A549 (cell line): ENCODE measurements at regions not wholly inside any gene's neighbourhood (a gene's known extent, or its start where the extent isn't known, plus 50 kb on each side); places are given as distances from the start of the nearest gene placed in this dataset.

ENCODE experiments used
- ATAC-seq, 2 experiments: fragments of 200-7000 bp in 1 of 2; fragments of >200 bp in 1 of 2; cut with Nextera tagmentation in 1 of 2; cut with Tn5 transposase in 1 of 2; 3 replicates each; pipeline versions ENCODE4 v1.8.0 to v1.9.1; 2018 to 2020; ENCODE audit warnings: mild to moderate bottlenecking in 1 of 2, moderate library complexity in 1 of 2
- CTCF ChIA-PET: fragments of 300-600 bp; sonication (Branson Sonifier 250); formaldehyde crosslinking; extraction: SDS; loops from one replicate; lab custom pipeline; 2021; ENCODE audit warnings: antibody characterized with exemption, inconsistent platforms; lab: Yijun Ruan, JAX
- POLR2A ChIA-PET: fragments of 350-600 bp; formaldehyde crosslinking; extraction: SDS; loops from one replicate; lab custom pipeline; 2021; ENCODE audit warnings: antibody characterized with exemption, inconsistent platforms; lab: Yijun Ruan, JAX
- DNase-seq, 2 experiments: peaks; one replicate each; pipeline versions ENCODE4 v3.0.0 to v3.0.0-alpha.2; 2011 to 2016; ENCODE audit warnings: low read depth in 1 of 2, low spot score in 1 of 2
- FAIRE-seq: peaks from 2 replicates; lab custom pipeline; 2011; peaks lifted over from hg19 to GRCh38; lab: Jason Lieb, UNC
- H3K27ac ChIP-seq, 2 experiments: fragments of >200 bp; sonication (Bioruptor Twin); formaldehyde crosslinking; 3 replicates each; pipeline ENCODE4 v1.5.1; 2016 to 2017
- H3K4me1 ChIP-seq: fragments of >200 bp; sonication (Bioruptor Twin); formaldehyde crosslinking; 3 replicates; pipeline ENCODE4 v1.6.1; 2016
- H3K4me2 ChIP-seq: fragments of >200 bp; sonication (Bioruptor Twin); formaldehyde crosslinking; 3 replicates; pipeline ENCODE4 v1.6.1; 2016
- H3K4me3 ChIP-seq: fragments of >200 bp; sonication (Bioruptor Twin); formaldehyde crosslinking; 3 replicates; pipeline ENCODE4 v1.5.1; 2016
- H3K9me3 ChIP-seq: fragments of >200 bp; sonication (Bioruptor Twin); formaldehyde crosslinking; 3 replicates; pipeline ENCODE4 v1.6.1; 2016
- BHLHE40 ChIP-seq: IDR thresholded peaks from 2 replicates; pipeline ENCODE4 v1.6.1; 2012; ENCODE audit warnings: low read depth, low read length, inconsistent platforms
- CBX2 ChIP-seq: fragments of 200-600 bp; sonication (generic); IDR thresholded peaks from 2 replicates; pipeline ENCODE4 v1.6.1; 2016; ENCODE audit warnings: low read depth, mild to moderate bottlenecking, borderline replicate concordance
- CHD4 ChIP-seq: fragments of 200-600 bp; sonication (generic); IDR thresholded peaks from 2 replicates; pipeline ENCODE4 v1.6.1; 2016; ENCODE audit warnings: antibody characterized with exemption, mild to moderate bottlenecking, borderline replicate concordance
- EHF ChIP-seq: fragments of 250-450 bp; sonication (Bioruptor Pico); IDR thresholded peaks from 2 replicates; pipeline ENCODE4 v1.5.0; 2020; ENCODE audit warnings: mild to moderate bottlenecking
- EHMT2 ChIP-seq: fragments of 200-600 bp; sonication (generic); IDR thresholded peaks from 2 replicates; pipeline ENCODE4 v1.6.1; 2016; ENCODE audit warnings: antibody characterized with exemption, low read depth, mild to moderate bottlenecking, moderate library complexity
- ESRRA ChIP-seq: fragments of 150-350 bp; IDR thresholded peaks from 2 replicates; pipeline ENCODE4 v1.6.1; 2014; ENCODE audit warnings: mild to moderate bottlenecking, low read length, borderline replicate concordance
- GATA3 ChIP-seq: IDR thresholded peaks from 2 replicates; pipeline ENCODE4 v1.6.1; 2012; ENCODE audit warnings: borderline replicate concordance
- HOXB5 ChIP-seq: fragments of 250-450 bp; sonication (Bioruptor Pico); IDR thresholded peaks from 2 replicates; pipeline ENCODE4 v1.5.0; 2020; ENCODE audit warnings: mild to moderate bottlenecking, moderate library complexity
- JUNB ChIP-seq: fragments of >200 bp; sonication (Bioruptor Twin); formaldehyde crosslinking; IDR thresholded peaks from 2 replicates; pipeline ENCODE4 v1.6.1; 2016
- MAFK ChIP-seq: fragments of 450-650 bp; IDR thresholded peaks from 2 replicates; pipeline ENCODE4 v1.6.1; 2014; ENCODE audit not compliant: partially characterized antibody
- MAZ ChIP-seq: fragments of 150-350 bp; IDR thresholded peaks from 2 replicates; pipeline ENCODE4 v1.6.1; 2014; ENCODE audit warnings: antibody characterized with exemption, low read depth, low read length, borderline replicate concordance
- NFE2L2 ChIP-seq: fragments of 150-350 bp; conservative IDR thresholded peaks from 2 replicates; pipeline ENCODE4 v1.6.1; 2014; ENCODE audit warnings: low read length
- RARB ChIP-seq: fragments of 250-450 bp; sonication (Bioruptor Pico); IDR thresholded peaks from 2 replicates; pipeline ENCODE4 v1.8.0; 2021; ENCODE audit warnings: mild to moderate bottlenecking, moderate library complexity
- RFX5 ChIP-seq: fragments of 450-650 bp; IDR thresholded peaks from 2 replicates; pipeline ENCODE4 v1.7.1; 2014; ENCODE audit warnings: antibody characterized with exemption, mild to moderate bottlenecking, moderate library complexity
- RNF2 ChIP-seq: fragments of 200-600 bp; sonication (generic); IDR thresholded peaks from 2 replicates; pipeline ENCODE4 v1.6.1; 2016; ENCODE audit warnings: low read depth, mild to moderate bottlenecking, antibody characterized with exemption, moderate library complexity, borderline replicate concordance
- WGBS: methylation state at CpG from one replicate; pipeline ENCODE4 v1.1.6; 2017; ENCODE audit errors: missing lambda C conversion rate; 5-methylcytosine and 5-hydroxymethylcytosine counted together
- TF ChIP-seq, protein P1 (sequence below): IDR thresholded peaks from 2 replicates; pipeline ENCODE4 v1.6.1; 2012; ENCODE audit warnings: low read depth, borderline replicate concordance
- TF ChIP-seq, protein P2 (sequence below): IDR thresholded peaks from 2 replicates; pipeline ENCODE4 v1.6.1; 2012
- TF ChIP-seq, protein P3 (sequence below): IDR thresholded peaks from 2 replicates; pipeline ENCODE4 v1.6.1; 2012
- TF ChIP-seq, protein P4 (sequence below): fragments of 250-450 bp; sonication (Bioruptor Pico); IDR thresholded peaks from 2 replicates; pipeline ENCODE4 v1.5.0; 2021; ENCODE audit warnings: mild to moderate bottlenecking, moderate library complexity, borderline replicate concordance
- TF ChIP-seq, protein P5 (sequence below): fragments of 200-600 bp; sonication (generic); IDR thresholded peaks from 2 replicates; pipeline ENCODE4 v1.6.1; 2016; ENCODE audit warnings: antibody characterized with exemption, mild to moderate bottlenecking, moderate library complexity

DNA sequence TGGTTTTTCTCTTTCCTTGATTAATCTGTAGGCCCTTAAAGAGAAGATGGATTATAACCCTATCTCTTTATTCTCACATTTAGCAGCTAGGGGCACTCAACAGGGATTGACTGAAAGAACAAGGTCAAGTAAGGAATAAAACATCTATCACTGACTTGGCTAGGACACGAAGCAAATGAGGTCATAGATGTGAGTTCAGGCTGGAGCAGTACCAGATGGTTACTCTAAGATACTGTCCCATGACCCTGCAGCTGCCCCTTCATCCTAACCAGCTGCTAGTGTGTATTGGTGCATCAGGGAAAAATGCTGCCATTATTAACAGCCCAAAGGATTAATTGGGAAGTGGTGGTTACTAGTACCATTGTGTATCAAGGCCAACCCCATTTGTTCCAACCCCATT is 221.9 kb downstream of the CTH start:
- Histone ChIP-seq H3K4me2 (no peak overlapping the region), H3K9me3 (no peaks in the 10 kb centered on the region), H3K27ac (no peak overlapping the region)
- TF ChIP-seq, protein P1, sequence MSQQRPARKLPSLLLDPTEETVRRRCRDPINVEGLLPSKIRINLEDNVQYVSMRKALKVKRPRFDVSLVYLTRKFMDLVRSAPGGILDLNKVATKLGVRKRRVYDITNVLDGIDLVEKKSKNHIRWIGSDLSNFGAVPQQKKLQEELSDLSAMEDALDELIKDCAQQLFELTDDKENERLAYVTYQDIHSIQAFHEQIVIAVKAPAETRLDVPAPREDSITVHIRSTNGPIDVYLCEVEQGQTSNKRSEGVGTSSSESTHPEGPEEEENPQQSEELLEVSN = no peak
- TF ChIP-seq, all 56 proteins: peak for 0
- no peaks in the 10 kb centered on the region for H3K4me1 ChIP-seq
- WGBS = 0% methylated on average over 1 of the region's 1 CpG
- FAIRE-seq = no peak
- ChIA-PET POLR2A (no interaction called here), CTCF (no interaction called here)
- H3K4me3 ChIP-seq = no peak overlapping the region
- ATAC-seq = no peak
- no peak for DNase-seq

DNA sequence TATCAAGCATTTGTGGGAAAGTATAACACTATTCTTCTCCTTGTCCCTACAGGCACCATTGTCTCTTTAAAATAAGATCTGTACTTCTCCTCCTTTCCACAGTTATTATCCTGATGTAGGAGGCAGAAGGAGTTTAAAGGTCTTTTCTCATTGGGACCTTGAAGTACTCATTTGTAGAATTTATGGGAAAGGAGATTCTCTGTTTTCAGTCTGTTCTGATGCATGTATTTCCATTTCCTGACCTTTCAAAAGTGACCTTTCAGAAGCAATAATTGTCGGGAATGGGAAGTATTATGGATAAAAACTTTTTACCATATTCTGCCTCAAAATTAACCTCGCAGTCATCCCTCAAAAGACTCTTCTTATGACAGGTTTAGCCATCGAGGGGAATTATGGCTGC is 224.8 kb downstream of the CTH start:
- ChIA-PET CTCF (no interaction called here), POLR2A (no interaction called here)
- no peak for DNase-seq
- H3K4me3 ChIP-seq = no peak overlapping the region
- no peaks in the 10 kb centered on the region for H3K9me3 ChIP-seq
- no peak overlapping the region for H3K27ac ChIP-seq
- no peak for FAIRE-seq
- no peaks in the 10 kb centered on the region for H3K4me1 ChIP-seq
- TF ChIP-seq EHMT2 = no peak
- TF ChIP-seq RFX5 = no peak
- no peak for TF ChIP-seq MAZ
- no peak for TF ChIP-seq RARB (CRISPR knock-in tag)
- no peak for TF ChIP-seq NFE2L2
- TF ChIP-seq, protein P2, sequence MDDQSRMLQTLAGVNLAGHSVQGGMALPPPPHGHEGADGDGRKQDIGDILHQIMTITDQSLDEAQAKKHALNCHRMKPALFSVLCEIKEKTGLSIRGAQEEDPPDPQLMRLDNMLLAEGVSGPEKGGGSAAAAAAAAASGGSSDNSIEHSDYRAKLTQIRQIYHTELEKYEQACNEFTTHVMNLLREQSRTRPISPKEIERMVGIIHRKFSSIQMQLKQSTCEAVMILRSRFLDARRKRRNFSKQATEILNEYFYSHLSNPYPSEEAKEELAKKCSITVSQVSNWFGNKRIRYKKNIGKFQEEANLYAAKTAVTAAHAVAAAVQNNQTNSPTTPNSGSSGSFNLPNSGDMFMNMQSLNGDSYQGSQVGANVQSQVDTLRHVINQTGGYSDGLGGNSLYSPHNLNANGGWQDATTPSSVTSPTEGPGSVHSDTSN = no peak
- TF ChIP-seq, protein P3, sequence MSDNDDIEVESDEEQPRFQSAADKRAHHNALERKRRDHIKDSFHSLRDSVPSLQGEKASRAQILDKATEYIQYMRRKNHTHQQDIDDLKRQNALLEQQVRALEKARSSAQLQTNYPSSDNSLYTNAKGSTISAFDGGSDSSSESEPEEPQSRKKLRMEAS = no peak
- TF ChIP-seq, protein P4, sequence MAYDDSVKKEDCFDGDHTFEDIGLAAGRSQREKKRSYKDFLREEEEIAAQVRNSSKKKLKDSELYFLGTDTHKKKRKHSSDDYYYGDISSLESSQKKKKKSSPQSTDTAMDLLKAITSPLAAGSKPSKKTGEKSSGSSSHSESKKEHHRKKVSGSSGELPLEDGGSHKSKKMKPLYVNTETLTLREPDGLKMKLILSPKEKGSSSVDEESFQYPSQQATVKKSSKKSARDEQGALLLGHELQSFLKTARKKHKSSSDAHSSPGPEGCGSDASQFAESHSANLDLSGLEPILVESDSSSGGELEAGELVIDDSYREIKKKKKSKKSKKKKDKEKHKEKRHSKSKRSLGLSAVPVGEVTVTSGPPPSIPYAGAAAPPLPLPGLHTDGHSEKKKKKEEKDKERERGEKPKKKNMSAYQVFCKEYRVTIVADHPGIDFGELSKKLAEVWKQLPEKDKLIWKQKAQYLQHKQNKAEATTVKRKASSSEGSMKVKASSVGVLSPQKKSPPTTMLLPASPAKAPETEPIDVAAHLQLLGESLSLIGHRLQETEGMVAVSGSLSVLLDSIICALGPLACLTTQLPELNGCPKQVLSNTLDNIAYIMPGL (CRISPR knock-in tag) = no peak
- TF ChIP-seq CBX2 = no peak
- no peak for TF ChIP-seq RNF2
- TF ChIP-seq ESRRA = no peak
- TF ChIP-seq HOXB5 (CRISPR knock-in tag) = no peak
- TF ChIP-seq EHF (CRISPR knock-in tag) = no peak
- TF ChIP-seq JUNB = no peak
- TF ChIP-seq MAFK = no peak
- no peak for TF ChIP-seq BHLHE40
- TF ChIP-seq, protein P5, sequence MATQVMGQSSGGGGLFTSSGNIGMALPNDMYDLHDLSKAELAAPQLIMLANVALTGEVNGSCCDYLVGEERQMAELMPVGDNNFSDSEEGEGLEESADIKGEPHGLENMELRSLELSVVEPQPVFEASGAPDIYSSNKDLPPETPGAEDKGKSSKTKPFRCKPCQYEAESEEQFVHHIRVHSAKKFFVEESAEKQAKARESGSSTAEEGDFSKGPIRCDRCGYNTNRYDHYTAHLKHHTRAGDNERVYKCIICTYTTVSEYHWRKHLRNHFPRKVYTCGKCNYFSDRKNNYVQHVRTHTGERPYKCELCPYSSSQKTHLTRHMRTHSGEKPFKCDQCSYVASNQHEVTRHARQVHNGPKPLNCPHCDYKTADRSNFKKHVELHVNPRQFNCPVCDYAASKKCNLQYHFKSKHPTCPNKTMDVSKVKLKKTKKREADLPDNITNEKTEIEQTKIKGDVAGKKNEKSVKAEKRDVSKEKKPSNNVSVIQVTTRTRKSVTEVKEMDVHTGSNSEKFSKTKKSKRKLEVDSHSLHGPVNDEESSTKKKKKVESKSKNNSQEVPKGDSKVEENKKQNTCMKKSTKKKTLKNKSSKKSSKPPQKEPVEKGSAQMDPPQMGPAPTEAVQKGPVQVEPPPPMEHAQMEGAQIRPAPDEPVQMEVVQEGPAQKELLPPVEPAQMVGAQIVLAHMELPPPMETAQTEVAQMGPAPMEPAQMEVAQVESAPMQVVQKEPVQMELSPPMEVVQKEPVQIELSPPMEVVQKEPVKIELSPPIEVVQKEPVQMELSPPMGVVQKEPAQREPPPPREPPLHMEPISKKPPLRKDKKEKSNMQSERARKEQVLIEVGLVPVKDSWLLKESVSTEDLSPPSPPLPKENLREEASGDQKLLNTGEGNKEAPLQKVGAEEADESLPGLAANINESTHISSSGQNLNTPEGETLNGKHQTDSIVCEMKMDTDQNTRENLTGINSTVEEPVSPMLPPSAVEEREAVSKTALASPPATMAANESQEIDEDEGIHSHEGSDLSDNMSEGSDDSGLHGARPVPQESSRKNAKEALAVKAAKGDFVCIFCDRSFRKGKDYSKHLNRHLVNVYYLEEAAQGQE = no peak
- TF ChIP-seq GATA3 = no peak
- TF ChIP-seq CHD4 = no peak
- WGBS = 0% methylated on average over 3 of the region's 3 CpGs
- H3K4me2 ChIP-seq = no peak overlapping the region
- ATAC-seq = no peak
